Sigmoid colon (tissue), 3 donors: ENCODE measurements at regions not wholly inside any gene's neighbourhood (a gene's known extent, or its start where the extent isn't known, plus 50 kb on each side); places are given as distances from the start of the nearest gene placed in this dataset.

Experiments
- POLR2A ChIP-seq, 2 donors: fragments of 450-650 bp; IDR thresholded peaks; one replicate each; pipeline ENCODE4 v1.6.1; 2016; ENCODE audit warnings: antibody characterized with exemption in 2 of 2, mild to moderate bottlenecking in 2 of 2, moderate library complexity in 2 of 2
- TF ChIP-seq, protein P1 (sequence below), 4 experiments: fragments of 450-650 bp in 3 of 4; fragments of 200-600 bp in 1 of 4; IDR thresholded peaks; one replicate each; pipeline ENCODE4 v1.5.1; 2016 to 2019; ENCODE audit warnings: antibody characterized with exemption in 4 of 4, mild to moderate bottlenecking in 3 of 4, moderate library complexity in 2 of 4

DNA sequence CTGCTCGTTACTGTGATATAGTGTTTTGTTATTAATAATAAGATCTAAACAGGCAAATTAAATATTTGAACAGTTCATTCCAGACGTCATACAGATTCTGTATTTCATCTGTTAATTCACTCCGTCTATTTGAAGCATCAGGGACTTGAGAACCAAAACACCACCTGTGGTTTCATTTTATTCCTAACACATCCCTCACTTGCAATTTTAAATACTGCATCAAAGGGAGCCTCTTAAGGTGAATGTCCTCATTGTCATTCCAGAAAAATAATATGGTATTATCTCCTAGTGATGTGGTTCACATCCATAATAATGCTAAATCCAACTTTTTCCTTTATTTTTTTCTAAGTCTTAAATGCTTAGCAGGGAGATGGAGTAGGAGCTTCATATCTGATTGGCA lies 1390.9 kb upstream of the CADM2 start:
- no peak for TF ChIP-seq POLR2A (IDR thresholded peaks at IDR 0.05)
- TF ChIP-seq, protein P1, sequence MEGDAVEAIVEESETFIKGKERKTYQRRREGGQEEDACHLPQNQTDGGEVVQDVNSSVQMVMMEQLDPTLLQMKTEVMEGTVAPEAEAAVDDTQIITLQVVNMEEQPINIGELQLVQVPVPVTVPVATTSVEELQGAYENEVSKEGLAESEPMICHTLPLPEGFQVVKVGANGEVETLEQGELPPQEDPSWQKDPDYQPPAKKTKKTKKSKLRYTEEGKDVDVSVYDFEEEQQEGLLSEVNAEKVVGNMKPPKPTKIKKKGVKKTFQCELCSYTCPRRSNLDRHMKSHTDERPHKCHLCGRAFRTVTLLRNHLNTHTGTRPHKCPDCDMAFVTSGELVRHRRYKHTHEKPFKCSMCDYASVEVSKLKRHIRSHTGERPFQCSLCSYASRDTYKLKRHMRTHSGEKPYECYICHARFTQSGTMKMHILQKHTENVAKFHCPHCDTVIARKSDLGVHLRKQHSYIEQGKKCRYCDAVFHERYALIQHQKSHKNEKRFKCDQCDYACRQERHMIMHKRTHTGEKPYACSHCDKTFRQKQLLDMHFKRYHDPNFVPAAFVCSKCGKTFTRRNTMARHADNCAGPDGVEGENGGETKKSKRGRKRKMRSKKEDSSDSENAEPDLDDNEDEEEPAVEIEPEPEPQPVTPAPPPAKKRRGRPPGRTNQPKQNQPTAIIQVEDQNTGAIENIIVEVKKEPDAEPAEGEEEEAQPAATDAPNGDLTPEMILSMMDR (IDR thresholded peaks at IDR 0.05), result no peak
